HG02759 (cell line): ENCODE measurements at regions not wholly inside any gene's neighbourhood (a gene's known extent, or its start where the extent isn't known, plus 50 kb on each side); places are given as distances from the start of the nearest gene placed in this dataset.
"Not testable (repeated sequence)": the region's sequence is repeated elsewhere in the genome, so short reads cannot be mapped to it uniquely, and the experiment has no call there.

Source experiments
- ATAC-seq: cut with Tn5 transposase; IDR thresholded peaks from one replicate; pipeline ENCODE4 v1.9.1; 2021; ENCODE audit warnings: mild to moderate bottlenecking, moderate library complexity; ENCODE audit not compliant: unreplicated experiment

DNA sequence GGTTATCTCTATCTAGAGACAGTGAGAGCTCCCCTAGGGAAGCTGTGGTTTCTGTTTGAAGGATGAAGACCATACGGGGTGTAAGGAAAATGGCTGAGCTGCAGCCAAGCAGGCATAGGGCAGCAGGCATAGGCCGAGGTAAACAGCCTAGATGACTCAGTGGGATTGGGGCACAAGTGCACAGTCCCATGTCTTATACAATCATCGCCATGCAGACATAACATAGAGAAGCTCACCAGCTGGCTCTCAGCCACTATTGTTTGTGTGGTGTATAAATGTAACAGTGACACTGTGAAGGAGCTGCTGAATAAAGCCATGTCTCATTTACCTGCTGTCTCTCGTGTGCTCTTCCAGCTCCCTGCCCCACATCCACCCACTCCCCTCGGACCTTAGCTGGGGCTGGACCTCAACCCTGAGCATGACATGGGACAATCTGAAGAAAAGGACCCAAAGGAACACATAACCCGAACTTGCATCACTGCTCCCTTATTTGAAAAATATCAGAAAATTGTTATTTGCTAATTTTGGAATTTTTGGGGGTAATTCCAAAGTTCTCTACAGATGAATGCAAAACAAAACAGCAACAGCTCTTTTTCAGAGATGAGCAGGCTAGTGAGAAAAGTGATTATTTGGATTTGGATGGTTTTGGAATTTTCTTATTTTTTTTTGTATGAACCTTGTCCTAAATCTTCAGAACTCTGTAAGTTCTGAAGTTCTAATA, 582.7 kb downstream of the REEP3 start:
- ATAC-seq, result no peak

DNA sequence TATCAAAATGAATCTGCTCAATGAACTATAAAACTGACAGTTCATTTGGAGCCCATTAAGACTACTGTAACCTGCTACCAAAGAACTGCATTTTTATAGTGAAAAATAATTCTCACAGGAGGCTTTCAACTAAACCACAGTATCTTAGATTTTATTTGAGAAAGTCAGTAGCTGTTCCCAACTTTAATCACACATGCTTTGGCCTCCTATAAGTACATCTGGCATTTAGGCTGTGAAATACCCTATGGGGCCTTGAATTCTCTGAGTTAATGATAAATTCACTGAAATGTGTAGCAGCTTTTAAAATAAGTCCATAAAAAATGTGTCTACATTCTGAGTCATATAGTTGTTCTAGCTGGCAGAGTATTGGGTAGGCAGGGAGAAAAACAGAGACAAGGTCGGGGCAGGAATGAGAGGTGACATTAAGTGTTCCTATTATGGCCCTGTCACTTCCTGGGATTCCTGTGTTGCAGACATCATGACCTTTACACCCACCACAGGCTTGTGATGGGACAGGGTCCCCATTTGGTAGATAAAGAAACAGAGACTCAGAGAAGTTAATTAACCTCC, 588.8 kb downstream of the REEP3 start:
- no peak for ATAC-seq

- ATAC-seq, result no peak
Observed at GRCh38 chr10:64112701-64113355, 591.6 kb downstream of the REEP3 start.

GRCh38 chr10:64113375-64113774, 592.2 kb downstream of the REEP3 start:
- ATAC-seq, result no peak

DNA sequence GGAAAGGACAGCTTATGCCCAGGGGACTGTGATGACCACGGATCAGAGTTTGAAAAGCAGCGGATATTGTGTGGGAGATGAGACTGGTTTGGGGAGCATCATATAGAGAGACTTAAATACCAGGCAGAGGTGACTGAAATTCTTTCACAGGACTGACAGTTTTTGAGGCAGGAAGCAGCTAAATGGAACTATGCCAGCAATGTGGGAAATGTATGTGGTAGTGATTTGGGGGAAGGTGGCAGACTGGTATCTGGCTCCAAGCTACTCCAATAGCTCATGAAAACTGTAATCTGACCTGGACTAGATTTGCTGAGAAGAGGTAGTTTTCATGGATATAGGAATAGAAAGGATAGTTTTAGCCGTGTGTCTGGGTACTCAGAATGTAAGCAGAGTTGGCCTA, 592.6 kb downstream of the REEP3 start:
- ATAC-seq, result no peak

GRCh38 chr10:64115471-64115870, 594.3 kb downstream of the REEP3 start:
- no peak for ATAC-seq

DNA sequence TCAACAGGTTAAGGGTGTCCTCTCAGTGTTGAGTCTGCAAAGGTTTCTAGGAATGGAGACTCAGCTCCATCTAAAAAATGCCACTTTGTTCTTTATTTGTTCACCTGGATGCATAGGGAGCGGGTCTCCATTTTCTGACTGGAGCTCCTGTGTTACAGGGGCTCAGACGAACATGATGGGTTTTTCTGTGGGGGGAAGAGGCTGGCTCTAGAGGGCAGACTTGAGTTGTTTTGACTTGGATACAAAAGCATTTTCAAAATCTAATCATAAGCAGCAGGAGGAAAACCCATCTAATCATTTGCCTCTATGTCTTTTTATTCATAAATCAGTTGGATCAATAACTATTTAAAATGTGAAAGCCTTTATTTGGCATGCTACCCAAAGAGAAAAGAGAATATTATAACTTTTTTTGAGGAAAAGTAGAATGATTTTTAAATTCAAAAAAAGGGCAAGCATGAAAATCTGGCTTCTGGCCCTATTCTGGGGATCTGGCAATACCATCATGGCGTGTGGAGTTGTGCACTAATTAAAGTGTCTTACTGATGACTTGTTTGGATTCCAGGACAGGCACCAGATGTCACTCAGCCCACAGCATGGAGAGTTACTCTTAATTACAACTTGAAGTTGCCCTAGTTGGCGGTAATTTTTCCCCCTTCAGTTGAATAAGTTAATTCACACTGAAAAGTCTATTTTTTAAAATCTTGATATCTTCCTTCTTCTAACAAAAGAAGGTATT, 594.9 kb downstream of the REEP3 start:
- ATAC-seq, result peak; percentile 48

GRCh38 chr10:64116707-64117106, 595.5 kb downstream of the REEP3 start:
- no peak for ATAC-seq

- no peak for ATAC-seq
Observed at GRCh38 chr10:64118736-64119135, 597.5 kb downstream of the REEP3 start.

GRCh38 chr10:64120301-64120980, 599.2 kb downstream of the REEP3 start:
- ATAC-seq, result not testable (repeated sequence)

DNA sequence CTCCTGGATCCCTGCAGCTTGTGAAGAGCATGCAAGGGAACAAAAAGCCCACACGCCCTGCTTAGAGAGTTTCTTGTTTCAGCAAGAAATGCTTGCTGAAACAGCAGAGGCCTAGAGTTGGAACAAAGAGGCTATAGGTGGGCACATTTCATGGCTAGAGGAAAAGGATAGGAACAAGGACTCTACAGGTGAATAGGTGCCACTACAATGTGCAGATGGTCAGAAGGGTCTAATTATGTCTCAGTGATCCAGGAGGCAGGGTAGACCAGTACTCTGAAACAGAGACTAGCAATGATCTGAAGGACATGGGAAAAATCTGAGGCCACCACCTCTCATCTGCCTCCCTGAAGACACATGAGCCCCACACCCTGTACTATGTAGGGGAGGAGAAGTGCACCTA, 609.0 kb downstream of the REEP3 start:
- ATAC-seq, result no peak

GRCh38 chr10:64134676-64135075, 613.5 kb downstream of the REEP3 start:
- no peak for ATAC-seq

DNA sequence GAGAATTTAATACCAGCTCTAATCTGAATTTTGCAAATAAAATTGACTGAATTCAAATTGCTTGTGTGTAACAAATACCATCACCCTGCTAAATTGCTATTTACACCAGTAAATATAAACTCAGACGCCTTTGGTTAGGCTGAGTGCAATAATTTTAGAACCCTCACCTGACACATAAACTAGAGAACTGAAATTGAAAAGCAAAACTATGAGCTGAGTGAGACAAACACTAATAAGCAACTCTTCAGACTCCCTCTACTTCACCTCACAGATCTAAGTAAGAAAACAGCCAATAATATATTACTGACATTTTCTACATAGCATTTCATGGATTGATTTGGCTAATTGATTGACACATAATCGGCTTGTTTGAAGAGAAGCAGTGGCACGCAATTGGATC, 621.2 kb downstream of the REEP3 start:
- no peak for ATAC-seq

- no peak for ATAC-seq
Observed at GRCh38 chr10:64148607-64149006, 627.4 kb downstream of the REEP3 start.

DNA sequence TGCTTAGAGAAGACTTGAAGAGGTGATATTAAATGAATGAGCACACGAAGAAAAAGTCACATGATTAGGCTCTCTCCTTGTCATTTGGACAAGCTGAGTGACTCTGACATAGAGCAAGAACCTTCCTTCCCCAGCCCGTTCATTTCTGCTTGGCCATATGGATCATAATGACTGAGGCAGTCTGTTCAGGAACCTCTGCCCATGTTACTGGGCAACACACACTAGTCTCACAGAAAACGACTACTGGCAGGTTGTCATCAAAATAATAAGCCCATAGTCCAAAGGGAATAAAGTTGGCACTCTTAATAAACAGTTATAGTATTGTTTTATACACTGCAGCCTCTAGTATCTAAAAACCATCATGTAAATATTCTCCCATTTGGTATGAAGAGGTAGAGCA, 635.0 kb downstream of the REEP3 start:
- ATAC-seq, result no peak

GRCh38 chr10:64158551-64158950, 637.4 kb downstream of the REEP3 start:
- ATAC-seq, result no peak

GRCh38 chr10:64159910-64160872, 639.0 kb downstream of the REEP3 start:
- ATAC-seq, result no peak

GRCh38 chr10:64170791-64171190, 649.6 kb downstream of the REEP3 start:
- ATAC-seq, result no peak

- ATAC-seq, result no peak
Observed at GRCh38 chr10:64173826-64174225, 652.6 kb downstream of the REEP3 start.

DNA sequence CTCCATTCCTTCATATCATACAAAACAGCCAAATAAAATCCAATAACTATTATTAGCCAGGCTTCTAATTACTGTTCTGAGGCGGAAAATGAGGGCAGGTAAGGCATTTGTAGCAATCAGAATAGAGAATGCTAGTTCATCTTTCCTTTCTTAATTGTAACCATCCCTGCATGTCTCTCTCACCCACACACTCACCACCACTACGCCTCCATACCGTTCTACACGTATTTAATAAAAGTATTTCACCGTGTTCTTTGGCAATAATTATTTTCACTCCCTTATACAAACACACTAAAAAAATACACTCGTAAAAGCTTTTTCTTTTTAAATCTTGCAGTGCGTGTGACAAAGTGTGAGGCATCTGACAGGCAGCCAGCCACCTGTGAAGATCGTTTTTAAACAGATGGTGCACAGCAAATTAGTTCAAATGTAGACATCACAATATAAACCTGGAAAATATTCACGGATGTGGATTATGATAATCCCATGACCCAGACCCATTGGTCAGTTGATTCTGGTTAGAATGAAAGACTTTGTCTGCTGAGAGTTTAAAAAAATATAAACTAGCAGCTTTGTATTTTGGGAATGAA, 653.6 kb downstream of the REEP3 start:
- ATAC-seq, result no peak
